ENCODE measurements at regions not wholly inside any gene's neighbourhood (a gene's known extent, or its start where the extent isn't known, plus 50 kb on each side); places are given as distances from the start of the nearest gene placed in this dataset.

GRCh38 chr9:7258688-7259396 lies 501.1 kb downstream of the KDM4C start:
- no peak for TF ChIP-seq CTCF (IDR thresholded peaks at IDR 0.05; ENCODE audit: control extremely low read depth in 1 of 3, insufficient read depth in 1 of 3, low read depth in 1 of 3, low read length in 3 of 3)
- TF ChIP-seq ATF3 (IDR thresholded peaks at IDR 0.05; ENCODE audit: insufficient read depth, low read depth, low read length): no peak
- TF ChIP-seq E2F6 (IDR thresholded peaks at IDR 0.05): no peak
- TF ChIP-seq EZH2 (IDR thresholded peaks at IDR 0.05; ENCODE audit: low read depth, low read length, severe bottlenecking): no peak
- no peak for TF ChIP-seq HDAC6 (IDR thresholded peaks at IDR 0.05; ENCODE audit: low read depth, low read length)
- TF ChIP-seq POLR2A (IDR thresholded peaks at IDR 0.05; ENCODE audit: control extremely low read depth in 1 of 2, low read depth in 2 of 2, low read length in 2 of 2): no peak
- no peak for TF ChIP-seq RAD21 (IDR thresholded peaks at IDR 0.05 in 1 of 2, conservative IDR thresholded peaks at IDR 0.05 in 1 of 2; ENCODE audit: low read depth in 2 of 2, low read length in 2 of 2)
- TF ChIP-seq BCL11A (IDR thresholded peaks at IDR 0.05; ENCODE audit: low read depth in 2 of 2, low read length in 2 of 2): no peak
- TF ChIP-seq HDAC2 (IDR thresholded peaks at IDR 0.05; ENCODE audit: borderline replicate concordance in 1 of 2, low read depth in 2 of 2, low read length in 2 of 2): no peak
- TF ChIP-seq SIRT6 (IDR thresholded peaks at IDR 0.05; ENCODE audit: low read length): no peak
- TF ChIP-seq CREB1 (IDR thresholded peaks at IDR 0.05): no peak
- no peak for TF ChIP-seq POLR2AphosphoS5 (IDR thresholded peaks at IDR 0.05; ENCODE audit: low read depth, low read length)

Measured in H1 (cell line).